T47D (cell line): ENCODE measurements at regions not wholly inside any gene's neighbourhood (a gene's known extent, or its start where the extent isn't known, plus 50 kb on each side); places are given as distances from the start of the nearest gene placed in this dataset.
"Not testable (repeated sequence)": the region's sequence is repeated elsewhere in the genome, so short reads cannot be mapped to it uniquely, and the experiment has no call there.

Experiments used
- DNase-seq, 2 experiments: peaks; one replicate each; pipeline versions ENCODE4 v3.0.0 to v3.0.0-alpha.2; 2011 to 2012; ENCODE audit warnings: low read depth in 1 of 2, low spot score in 1 of 2
- JUND ChIP-seq: IDR thresholded peaks from 2 replicates; pipeline ENCODE4 v1.6.1; 2012; ENCODE audit warnings: low read depth
- in situ Hi-C: cut with HindIII; loops from 2 replicates; pipeline ENCODE4 v1.10.0; 2016; ENCODE audit warnings: low sequenced_read_pairs, low pct_unique_long_range_greater_than_20kb

GRCh38 chr11:25456211-25456610 lies 875.7 kb upstream of the ANO3 start:
- no peak for TF ChIP-seq JUND
- DNase-seq, result no peak
- in situ Hi-C loops, result no loop called here

GRCh38 chr11:25483915-25484635 lies 847.9 kb upstream of the ANO3 start:
- TF ChIP-seq JUND, result no peak
- DNase-seq, result no peak
- in situ Hi-C loops, result no loop called here

- in situ Hi-C loops, result no loop called here
- TF ChIP-seq JUND, result no peak
- no peak for DNase-seq
These were observed 846.6 kb upstream of the ANO3 start for GRCh38 chr11:25485315-25485714.

- in situ Hi-C loops, DNase-seq: not testable (repeated sequence)
These were observed 845.6 kb upstream of the ANO3 start for GRCh38 chr11:25486338-25486737.

- DNase-seq, in situ Hi-C loops: not testable (repeated sequence)
These were observed 843.8 kb upstream of the ANO3 start for GRCh38 chr11:25488176-25488575.

- in situ Hi-C loops, DNase-seq: not testable (repeated sequence)
These were observed 830.5 kb upstream of the ANO3 start for GRCh38 chr11:25501426-25501825.

GRCh38 chr11:25515576-25515975 lies 816.4 kb upstream of the ANO3 start:
- DNase-seq, result no peak
- in situ Hi-C loops, result no loop called here
- TF ChIP-seq JUND, result no peak

GRCh38 chr11:25520459-25520858 lies 811.5 kb upstream of the ANO3 start:
- no peak for DNase-seq
- TF ChIP-seq JUND, result no peak
- in situ Hi-C loops, result no loop called here

- no peak for DNase-seq
- in situ Hi-C loops, result no loop called here
- TF ChIP-seq JUND, result no peak
These were observed 804.1 kb upstream of the ANO3 start for GRCh38 chr11:25527841-25528240.

GRCh38 chr11:25529572-25529971 lies 802.4 kb upstream of the ANO3 start:
- no peak for TF ChIP-seq JUND
- in situ Hi-C loops, result no loop called here
- DNase-seq, result no peak

GRCh38 chr11:25535467-25536272 lies 796.3 kb upstream of the ANO3 start:
- in situ Hi-C loops, result no loop called here
- DNase-seq, result no peak
- no peak for TF ChIP-seq JUND

GRCh38 chr11:25536289-25536688 lies 795.6 kb upstream of the ANO3 start:
- DNase-seq, result no peak
- TF ChIP-seq JUND, result no peak

GRCh38 chr11:25537393-25537792 lies 794.5 kb upstream of the ANO3 start:
- no peak for TF ChIP-seq JUND
- DNase-seq, result no peak
- in situ Hi-C loops, result no loop called here

More at GRCh38 chr11:25536289-25536688, 795.6 kb upstream of the ANO3 start:
- in situ Hi-C loops, result no loop called here
